ENCODE measurements at regions not wholly inside any gene's neighbourhood (a gene's known extent, or its start where the extent isn't known, plus 50 kb on each side); places are given as distances from the start of the nearest gene placed in this dataset.
"Not testable (repeated sequence)": the region's sequence is repeated elsewhere in the genome, so short reads cannot be mapped to it uniquely, and the experiment has no call there.

GRCh38 chr3:178209618-178210017 is 326.6 kb upstream of the KCNMB2 start:
- not testable (repeated sequence) for H3K36me3 ChIP-seq (ENCODE audit: control insufficient read depth, insufficient read depth, low read length); H3K4me1 ChIP-seq (ENCODE audit: control insufficient read depth, insufficient read depth, low read length, poor library complexity, severe bottlenecking); H3K27me3 ChIP-seq (replicated peaks; ENCODE audit: control insufficient read depth, insufficient read depth, low read length, poor library complexity, severe bottlenecking); DNase-seq; H3K27ac ChIP-seq (ENCODE audit: insufficient read depth, low read length, poor library complexity, severe bottlenecking); H3K4me3 ChIP-seq (ENCODE audit: insufficient read depth, low read depth, low read length, poor library complexity, severe bottlenecking); H3K9me3 ChIP-seq (ENCODE audit: control insufficient read depth, low read length)

DNA sequence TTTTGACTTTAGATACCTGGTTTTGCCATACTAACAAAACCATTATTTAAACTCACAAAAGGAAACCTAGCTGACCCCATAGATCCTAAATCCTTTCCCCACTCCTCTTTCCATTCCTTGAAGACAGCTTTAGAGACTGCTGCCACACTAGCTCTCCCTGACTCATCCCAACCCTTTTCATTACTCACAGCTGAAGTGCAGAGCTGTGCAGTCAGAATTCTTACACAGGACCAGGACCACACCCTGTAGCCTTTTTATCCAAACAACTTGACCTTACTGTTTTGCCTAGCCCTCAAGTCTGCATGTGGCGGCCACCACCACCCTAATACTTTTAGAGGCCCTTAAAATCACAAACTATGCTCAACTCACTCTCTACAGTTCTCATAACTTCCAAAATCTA is 325.1 kb upstream of the KCNMB2 start:
- not testable (repeated sequence) for DNase-seq; H3K27me3 ChIP-seq (replicated peaks; ENCODE audit: control insufficient read depth, insufficient read depth, low read length, poor library complexity, severe bottlenecking); H3K4me3 ChIP-seq (ENCODE audit: insufficient read depth, low read depth, low read length, poor library complexity, severe bottlenecking); H3K9me3 ChIP-seq (ENCODE audit: control insufficient read depth, low read length); H3K27ac ChIP-seq (ENCODE audit: insufficient read depth, low read length, poor library complexity, severe bottlenecking); H3K4me1 ChIP-seq (ENCODE audit: control insufficient read depth, insufficient read depth, low read length, poor library complexity, severe bottlenecking); H3K36me3 ChIP-seq (ENCODE audit: control insufficient read depth, insufficient read depth, low read length)

- no peaks in the 10 kb centered on the region for H3K4me1 ChIP-seq (ENCODE audit: control insufficient read depth, insufficient read depth, low read length, poor library complexity, severe bottlenecking)
- H3K9me3 ChIP-seq (ENCODE audit: control insufficient read depth, low read length) = no peaks in the 10 kb centered on the region
- no peaks in the 10 kb centered on the region for H3K27me3 ChIP-seq (replicated peaks; ENCODE audit: control insufficient read depth, insufficient read depth, low read length, poor library complexity, severe bottlenecking)
- no peaks in the 10 kb centered on the region for H3K36me3 ChIP-seq (ENCODE audit: control insufficient read depth, insufficient read depth, low read length)
- H3K27ac ChIP-seq (ENCODE audit: insufficient read depth, low read length, poor library complexity, severe bottlenecking) = no peak overlapping the region
- H3K4me3 ChIP-seq (ENCODE audit: insufficient read depth, low read depth, low read length, poor library complexity, severe bottlenecking) = no peak overlapping the region
- DNase-seq = no peak
These were observed 318.8 kb upstream of the KCNMB2 start for GRCh38 chr3:178217479-178217878.

- H3K4me1 ChIP-seq (ENCODE audit: control insufficient read depth, insufficient read depth, low read length, poor library complexity, severe bottlenecking) = no peaks in the 10 kb centered on the region
- H3K27me3 ChIP-seq (replicated peaks; ENCODE audit: control insufficient read depth, insufficient read depth, low read length, poor library complexity, severe bottlenecking) = no peaks in the 10 kb centered on the region
- H3K9me3 ChIP-seq (ENCODE audit: control insufficient read depth, low read length) = no peaks in the 10 kb centered on the region
- H3K27ac ChIP-seq (ENCODE audit: insufficient read depth, low read length, poor library complexity, severe bottlenecking) = no peak overlapping the region
- no peaks in the 10 kb centered on the region for H3K36me3 ChIP-seq (ENCODE audit: control insufficient read depth, insufficient read depth, low read length)
- DNase-seq = no peak
- H3K4me3 ChIP-seq (ENCODE audit: insufficient read depth, low read depth, low read length, poor library complexity, severe bottlenecking) = no peak overlapping the region
These were observed 318.0 kb upstream of the KCNMB2 start for GRCh38 chr3:178218231-178218630.

- H3K9me3 ChIP-seq (ENCODE audit: control insufficient read depth, low read length); H3K27ac ChIP-seq (ENCODE audit: insufficient read depth, low read length, poor library complexity, severe bottlenecking); H3K4me3 ChIP-seq (ENCODE audit: insufficient read depth, low read depth, low read length, poor library complexity, severe bottlenecking); H3K36me3 ChIP-seq (ENCODE audit: control insufficient read depth, insufficient read depth, low read length); DNase-seq; H3K4me1 ChIP-seq (ENCODE audit: control insufficient read depth, insufficient read depth, low read length, poor library complexity, severe bottlenecking); H3K27me3 ChIP-seq (replicated peaks; ENCODE audit: control insufficient read depth, insufficient read depth, low read length, poor library complexity, severe bottlenecking): not testable (repeated sequence)
These were observed 316.6 kb upstream of the KCNMB2 start for GRCh38 chr3:178219661-178220060.

DNA sequence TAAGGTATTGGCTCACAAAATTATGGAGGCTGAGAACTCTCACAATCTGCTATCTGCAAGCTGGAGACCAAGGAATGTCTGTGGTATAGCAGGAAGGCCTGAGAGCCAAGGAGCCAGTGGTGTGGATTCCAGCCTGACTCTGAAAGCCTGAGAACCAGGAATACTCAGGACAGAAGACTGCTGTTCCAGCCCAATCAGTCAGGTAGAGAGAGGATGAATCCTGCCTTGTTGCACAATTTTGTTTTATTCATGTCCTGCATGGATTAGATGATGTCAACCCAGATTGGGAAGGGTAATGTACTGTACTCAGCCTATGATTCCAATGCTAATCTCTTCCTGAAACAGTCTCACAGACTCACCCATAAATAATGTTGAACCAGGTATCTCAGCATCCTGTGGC is 312.4 kb upstream of the KCNMB2 start:
- Histone ChIP-seq H3K4me1 (ENCODE audit: control insufficient read depth, insufficient read depth, low read length, poor library complexity, severe bottlenecking) (no peaks in the 10 kb centered on the region), H3K27ac (ENCODE audit: insufficient read depth, low read length, poor library complexity, severe bottlenecking) (no peak overlapping the region), H3K27me3 (replicated peaks; ENCODE audit: control insufficient read depth, insufficient read depth, low read length, poor library complexity, severe bottlenecking) (no peaks in the 10 kb centered on the region), H3K4me3 (ENCODE audit: insufficient read depth, low read depth, low read length, poor library complexity, severe bottlenecking) (no peak overlapping the region), H3K9me3 (ENCODE audit: control insufficient read depth, low read length) (no peaks in the 10 kb centered on the region), H3K36me3 (ENCODE audit: control insufficient read depth, insufficient read depth, low read length) (no peaks in the 10 kb centered on the region)
- DNase-seq = no peak

DNA sequence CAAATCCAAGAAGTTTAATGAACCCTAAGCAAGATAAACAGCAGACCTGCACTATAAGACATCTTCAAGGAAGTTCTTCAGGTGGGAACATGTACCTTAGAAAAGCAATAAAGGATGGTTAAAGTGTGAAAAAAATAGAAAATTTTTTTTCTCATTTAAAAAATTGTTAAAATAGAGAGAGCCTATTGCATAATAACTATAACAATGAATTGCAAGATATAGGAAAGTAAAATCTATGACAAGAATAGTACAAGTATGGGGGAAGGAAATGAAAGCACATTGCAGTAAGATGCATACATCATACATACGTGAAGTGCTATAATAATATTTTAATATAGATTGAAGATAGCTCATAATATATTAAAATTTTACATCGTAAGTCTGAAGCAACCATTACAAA is 310.1 kb upstream of the KCNMB2 start:
- Histone ChIP-seq H3K27ac (ENCODE audit: insufficient read depth, low read length, poor library complexity, severe bottlenecking) (no peak overlapping the region), H3K4me1 (ENCODE audit: control insufficient read depth, insufficient read depth, low read length, poor library complexity, severe bottlenecking) (no peaks in the 10 kb centered on the region), H3K36me3 (ENCODE audit: control insufficient read depth, insufficient read depth, low read length) (no peaks in the 10 kb centered on the region), H3K9me3 (ENCODE audit: control insufficient read depth, low read length) (no peaks in the 10 kb centered on the region), H3K4me3 (ENCODE audit: insufficient read depth, low read depth, low read length, poor library complexity, severe bottlenecking) (no peak overlapping the region), H3K27me3 (replicated peaks; ENCODE audit: control insufficient read depth, insufficient read depth, low read length, poor library complexity, severe bottlenecking) (no peaks in the 10 kb centered on the region)
- no peak for DNase-seq

DNA sequence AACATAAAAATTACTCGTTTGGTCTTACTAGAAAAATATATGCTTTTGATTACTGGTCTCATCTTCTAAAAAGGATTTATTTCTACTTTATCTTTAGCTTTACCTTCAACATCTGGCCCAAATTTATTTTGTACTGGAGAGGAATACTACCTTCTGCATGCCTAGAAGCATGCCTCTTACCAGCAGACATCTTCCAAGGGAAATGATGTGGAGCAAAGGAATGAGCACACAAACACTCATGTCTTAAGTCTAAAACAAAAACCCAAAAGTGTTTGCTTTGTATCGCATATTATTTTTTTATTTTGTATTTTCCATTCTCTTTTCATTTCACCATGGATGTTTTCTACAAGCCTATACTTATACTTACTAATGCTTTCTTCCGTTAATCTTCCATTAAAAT is 304.6 kb upstream of the KCNMB2 start:
- Histone ChIP-seq H3K27ac (ENCODE audit: insufficient read depth, low read length, poor library complexity, severe bottlenecking) (no peak overlapping the region), H3K4me3 (ENCODE audit: insufficient read depth, low read depth, low read length, poor library complexity, severe bottlenecking) (no peak overlapping the region)
- no peak for DNase-seq

DNA sequence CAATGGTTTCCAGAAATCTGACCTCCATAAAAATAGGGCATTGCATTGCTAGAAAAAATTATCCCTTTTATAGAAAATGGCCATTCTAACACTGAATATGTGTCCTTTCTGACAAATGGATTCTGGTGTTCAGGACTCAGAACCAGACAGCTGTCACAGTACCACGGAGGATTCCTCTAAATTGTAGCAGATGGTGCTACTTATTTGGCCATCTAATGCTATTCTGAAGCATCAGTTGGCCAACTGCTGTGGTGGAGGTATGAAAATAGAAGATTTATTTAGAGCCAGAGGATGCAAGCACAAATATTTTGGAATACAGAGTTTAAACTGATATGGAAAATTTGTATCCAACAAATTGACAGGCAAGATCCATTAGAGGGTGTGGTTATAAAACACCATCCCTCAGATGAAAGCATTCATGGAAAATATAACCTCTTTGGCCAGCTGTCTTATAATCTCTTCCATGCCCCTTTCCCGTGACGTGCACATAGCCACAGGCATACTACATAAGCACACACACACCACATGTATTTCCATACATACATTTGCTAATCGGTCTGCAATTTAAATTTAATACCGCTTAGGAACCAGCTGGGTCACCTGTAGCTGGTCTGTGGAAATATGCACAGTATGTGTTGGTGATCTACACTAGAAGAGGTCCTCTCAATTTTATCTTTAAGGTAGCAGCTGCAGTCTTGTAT is 302.7 kb upstream of the KCNMB2 start:
- Histone ChIP-seq H3K27me3 (replicated peaks; ENCODE audit: control insufficient read depth, insufficient read depth, low read length, poor library complexity, severe bottlenecking) (no peaks in the 10 kb centered on the region), H3K4me1 (ENCODE audit: control insufficient read depth, insufficient read depth, low read length, poor library complexity, severe bottlenecking) (no peaks in the 10 kb centered on the region), H3K36me3 (ENCODE audit: control insufficient read depth, insufficient read depth, low read length) (no peaks in the 10 kb centered on the region), H3K9me3 (ENCODE audit: control insufficient read depth, low read length) (no peaks in the 10 kb centered on the region), H3K4me3 (ENCODE audit: insufficient read depth, low read depth, low read length, poor library complexity, severe bottlenecking) (no peak overlapping the region), H3K27ac (ENCODE audit: insufficient read depth, low read length, poor library complexity, severe bottlenecking) (no peak overlapping the region)
- DNase-seq = no peak

More for the DNA sequence above, 304.6 kb upstream of the KCNMB2 start:
- Histone ChIP-seq H3K4me1 (ENCODE audit: control insufficient read depth, insufficient read depth, low read length, poor library complexity, severe bottlenecking) (no peaks in the 10 kb centered on the region), H3K9me3 (ENCODE audit: control insufficient read depth, low read length) (no peaks in the 10 kb centered on the region), H3K27me3 (replicated peaks; ENCODE audit: control insufficient read depth, insufficient read depth, low read length, poor library complexity, severe bottlenecking) (no peaks in the 10 kb centered on the region), H3K36me3 (ENCODE audit: control insufficient read depth, insufficient read depth, low read length) (no peaks in the 10 kb centered on the region)

GRCh38 chr3:178236555-178237277 is 299.5 kb upstream of the KCNMB2 start:
- Histone ChIP-seq H3K27ac (ENCODE audit: insufficient read depth, low read length, poor library complexity, severe bottlenecking) (no peak overlapping the region), H3K4me1 (ENCODE audit: control insufficient read depth, insufficient read depth, low read length, poor library complexity, severe bottlenecking) (no peaks in the 10 kb centered on the region), H3K27me3 (replicated peaks; ENCODE audit: control insufficient read depth, insufficient read depth, low read length, poor library complexity, severe bottlenecking) (no peaks in the 10 kb centered on the region), H3K4me3 (ENCODE audit: insufficient read depth, low read depth, low read length, poor library complexity, severe bottlenecking) (no peak overlapping the region), H3K36me3 (ENCODE audit: control insufficient read depth, insufficient read depth, low read length) (no peaks in the 10 kb centered on the region), H3K9me3 (ENCODE audit: control insufficient read depth, low read length) (no peaks in the 10 kb centered on the region)
- DNase-seq = no peak
